H1 (cell line): ENCODE measurements at regions not wholly inside any gene's neighbourhood (a gene's known extent, or its start where the extent isn't known, plus 50 kb on each side); places are given as distances from the start of the nearest gene placed in this dataset.

Experiments used
- CTCF ChIA-PET: fragments of 300-600 bp; sonication (Branson Sonifier 250); formaldehyde crosslinking; loops from one replicate; lab custom pipeline; 2021; ENCODE audit not compliant: partially characterized antibody; lab: Charles Lee
- POLR2A ChIA-PET: fragments of 300-600 bp; sonication (Branson Sonifier 250); formaldehyde crosslinking; loops from one replicate; lab custom pipeline; 2021; ENCODE audit warnings: inconsistent platforms; ENCODE audit not compliant: partially characterized antibody; lab: Charles Lee
- DNase-seq, 2 experiments: peaks; one replicate each; pipeline versions ENCODE4 v3.0.0 to v3.0.0-alpha.2; 2010 to 2022; ENCODE audit warnings: low spot score in 2 of 2, low read depth in 1 of 2, mixed read lengths in 1 of 2
- FAIRE-seq: peaks from 2 replicates; lab custom pipeline; 2011; peaks lifted over from hg19 to GRCh38; lab: Jason Lieb, UNC
- H2AFZ ChIP-seq: 2 replicates; pipeline ENCODE4 v1.8.1; 2012; ENCODE audit warnings: low read length, inconsistent platforms
- H2AK5ac ChIP-seq: 2 replicates; pipeline ENCODE4 v1.6.1; 2013; ENCODE audit warnings: low read depth, low read length
- H2BK120ac ChIP-seq: replicated peaks from 2 replicates; pipeline ENCODE3; 2013; ENCODE audit warnings: low read depth, low read length, inconsistent platforms
- H2BK12ac ChIP-seq: 2 replicates; pipeline ENCODE4 v1.6.1; 2013; ENCODE audit warnings: low read depth, low read length
- H2BK15ac ChIP-seq: 2 replicates; pipeline ENCODE4 v1.6.1; 2013; ENCODE audit warnings: low read length
- H2BK20ac ChIP-seq: 2 replicates; pipeline ENCODE4 v1.6.1; 2013; ENCODE audit warnings: low read length
- H2BK5ac ChIP-seq: 2 replicates; pipeline ENCODE4 v1.6.1; 2013; ENCODE audit warnings: low read depth, low read length
- H3K14ac ChIP-seq: 2 replicates; pipeline ENCODE4 v1.6.1; 2013; ENCODE audit warnings: inconsistent platforms; ENCODE audit not compliant: insufficient read length
- H3K18ac ChIP-seq: 2 replicates; pipeline ENCODE4 v1.6.1; 2013; ENCODE audit warnings: low read length; ENCODE audit errors: extremely low read depth
- H3K23ac ChIP-seq: 2 replicates; pipeline ENCODE4 v1.6.1; 2013; ENCODE audit warnings: inconsistent platforms; ENCODE audit not compliant: insufficient read length
- H3K23me2 ChIP-seq: 2 replicates; pipeline ENCODE4 v1.6.1; 2013; ENCODE audit warnings: low read depth, low read length
- H3K27ac ChIP-seq: 2 replicates; pipeline ENCODE4 v1.6.1; 2011; ENCODE audit warnings: low read depth, low read length, inconsistent platforms
- H3K27me3 ChIP-seq, 4 experiments: replicated peaks in 1 of 4; 1 replicate in 1 of 4; 2 replicates in 3 of 4; pipeline versions ENCODE4 v1.6.1 to v1.8.1; 2011 to 2013; ENCODE audit warnings: low read length in 3 of 4, mild to moderate bottlenecking in 3 of 4, inconsistent platforms in 2 of 4, mixed read lengths in 2 of 4, moderate library complexity in 1 of 4; ENCODE audit not compliant: control insufficient read depth in 3 of 4, insufficient read depth in 3 of 4; ENCODE audit errors: extremely low read depth in 1 of 4
- H3K36me3 ChIP-seq, 4 experiments: 2 replicates each; pipeline versions ENCODE4 v1.6.1 to v1.8.1; 2011 to 2013; ENCODE audit warnings: mild to moderate bottlenecking in 4 of 4, low read length in 3 of 4, moderate library complexity in 2 of 4, control low read depth in 1 of 4, inconsistent platforms in 1 of 4; ENCODE audit not compliant: insufficient read depth in 4 of 4, control insufficient read depth in 2 of 4
- H3K4ac ChIP-seq: replicated peaks from 2 replicates; pipeline ENCODE3; 2013; ENCODE audit warnings: low read length, low read depth, mixed read lengths, inconsistent platforms; ENCODE audit not compliant: insufficient read length
- H3K4me1 ChIP-seq, 4 experiments: replicated peaks in 1 of 4; 1 replicate in 1 of 4; 2 replicates in 3 of 4; pipeline versions ENCODE4 v1.6.1 to v1.8.1; 2011 to 2013; ENCODE audit warnings: low read length in 3 of 4, inconsistent platforms in 2 of 4, mixed read lengths in 1 of 4; ENCODE audit not compliant: insufficient read depth in 4 of 4, control insufficient read depth in 3 of 4
- H3K4me2 ChIP-seq, 2 experiments: 2 replicates each; pipeline versions ENCODE4 v1.6.1 to v1.8.1; 2011 to 2013; ENCODE audit warnings: low read depth in 2 of 2, low read length in 2 of 2, control low read depth in 1 of 2, inconsistent platforms in 1 of 2, mild to moderate bottlenecking in 1 of 2; ENCODE audit not compliant: insufficient read depth in 1 of 2
- H3K4me3 ChIP-seq, 4 experiments: fragments of 200-600, 300-600 bp in 1 of 4; sonication (generic), shearing (Covaris generic), sonication (Bioruptor Twin) in 1 of 4; 2 replicates each; pipeline versions ENCODE4 v1.5.1 to v1.8.1; 2011 to 2016; ENCODE audit warnings: low read length in 4 of 4, low read depth in 3 of 4, control low read depth in 2 of 4, inconsistent platforms in 2 of 4, mild to moderate bottlenecking in 2 of 4, mixed read lengths in 1 of 4, moderate library complexity in 1 of 4; ENCODE audit not compliant: insufficient read depth in 2 of 4; ENCODE audit errors: extremely low read depth in 1 of 4
- H3K56ac ChIP-seq: replicated peaks from 2 replicates; pipeline ENCODE3; 2013; ENCODE audit warnings: low read depth, mild to moderate bottlenecking, mixed read lengths, low read length, inconsistent platforms; ENCODE audit not compliant: insufficient read length
- H3K79me1 ChIP-seq: 2 replicates; pipeline ENCODE4 v1.6.1; 2013; ENCODE audit warnings: low read depth, low read length, control low read depth
- H3K79me2 ChIP-seq, 2 experiments: 2 replicates each; pipeline versions ENCODE4 v1.6.1 to v1.8.1; 2012 to 2013; ENCODE audit warnings: low read length in 2 of 2, mild to moderate bottlenecking in 2 of 2, inconsistent platforms in 1 of 2; ENCODE audit not compliant: insufficient read depth in 2 of 2, control insufficient read depth in 1 of 2
- H3K9ac ChIP-seq, 4 experiments: replicated peaks in 1 of 4; 1 replicate in 1 of 4; 2 replicates in 3 of 4; pipeline versions ENCODE4 v1.6.1 to v1.8.1; 2011 to 2013; ENCODE audit warnings: low read depth in 3 of 4, low read length in 3 of 4, control low read depth in 2 of 4, mild to moderate bottlenecking in 2 of 4, moderate library complexity in 2 of 4, inconsistent platforms in 1 of 4; ENCODE audit errors: extremely low read depth in 1 of 4
- H3K9me3 ChIP-seq, 2 experiments: 2 replicates each; pipeline versions ENCODE4 v1.6.1 to v1.8.1; 2012 to 2013; ENCODE audit warnings: mild to moderate bottlenecking in 2 of 2, moderate library complexity in 2 of 2, control low read depth in 1 of 2, inconsistent platforms in 1 of 2, low read depth in 1 of 2, low read length in 1 of 2, mixed read lengths in 1 of 2; ENCODE audit not compliant: insufficient read depth in 2 of 2
- H4K20me1 ChIP-seq, 2 experiments: replicated peaks in 1 of 2; 2 replicates each; pipeline versions ENCODE3 to v1.8.1; 2011 to 2013; ENCODE audit warnings: inconsistent platforms in 2 of 2, low read length in 2 of 2, mild to moderate bottlenecking in 1 of 2; ENCODE audit not compliant: insufficient read depth in 2 of 2, control insufficient read depth in 1 of 2
- H4K5ac ChIP-seq: 2 replicates; pipeline ENCODE4 v1.6.1; 2013; ENCODE audit warnings: low read length, low read depth, mixed read lengths, inconsistent platforms; ENCODE audit not compliant: insufficient read length
- H4K8ac ChIP-seq: 2 replicates; pipeline ENCODE4 v1.8.0; 2013; ENCODE audit warnings: mild to moderate bottlenecking, moderate library complexity, low read length, inconsistent platforms; ENCODE audit not compliant: insufficient read depth; ENCODE audit errors: extremely low read depth
- H4K91ac ChIP-seq: replicated peaks from 2 replicates; pipeline ENCODE3; 2013; ENCODE audit warnings: low read length, mixed read lengths, inconsistent platforms; ENCODE audit not compliant: insufficient read length
- BCL11A ChIP-seq, 2 experiments: IDR thresholded peaks; one replicate each; pipeline ENCODE4 v1.6.1; 2011; ENCODE audit warnings: low read depth in 2 of 2, low read length in 2 of 2, mild to moderate bottlenecking in 2 of 2
- HDAC6 ChIP-seq: IDR thresholded peaks from one replicate; pipeline ENCODE4 v1.7.1; 2012; ENCODE audit warnings: low read depth, mild to moderate bottlenecking, inconsistent platforms, low read length, moderate library complexity
- RNF2 ChIP-seq: fragments of 200-900, 300-1000 bp; sonication (generic); IDR thresholded peaks from 2 replicates; pipeline ENCODE4 v1.7.1; 2016; ENCODE audit warnings: borderline replicate concordance, low read depth, mild to moderate bottlenecking, antibody characterized with exemption, low read length; ENCODE audit not compliant: poor library complexity, severe bottlenecking; ENCODE audit errors: missing control alignments
- SIX5 ChIP-seq: IDR thresholded peaks from 2 replicates; pipeline ENCODE4 v1.6.1; 2011; ENCODE audit warnings: mild to moderate bottlenecking, low read depth, low read length
- SUZ12 ChIP-seq: fragments of 200-600 bp; sonication (generic); IDR thresholded peaks from 2 replicates; pipeline ENCODE4 v1.6.1; 2012; ENCODE audit warnings: mild to moderate bottlenecking, inconsistent platforms, low read length, moderate library complexity, mixed read lengths
- TCF12 ChIP-seq: IDR thresholded peaks from 2 replicates; pipeline ENCODE4 v1.6.1; 2011; ENCODE audit warnings: low read depth, mild to moderate bottlenecking, low read length
- YY1 ChIP-seq: IDR thresholded peaks from 2 replicates; pipeline ENCODE4 v1.6.1; 2011; ENCODE audit warnings: low read depth, mild to moderate bottlenecking, low read length
- WGBS, 2 experiments: shearing (Covaris generic) in 1 of 2; methylation state at CpG; one replicate each; pipeline versions ENCODE4 v1.1.6 to v1.1.7; 2013 to 2015; ENCODE audit warnings: low lambda C conversion rate in 2 of 2, mixed read lengths in 2 of 2, inconsistent platforms in 1 of 2, low coverage in 1 of 2, missing lambda C conversion rate in 1 of 2; ENCODE audit not compliant: insufficient replicate concordance in 2 of 2, insufficient coverage in 1 of 2, insufficient read length in 1 of 2; ENCODE audit errors: extremely low coverage in 1 of 2, missing lambda C conversion rate in 1 of 2; 5-methylcytosine and 5-hydroxymethylcytosine counted together
- TF ChIP-seq, protein P1 (sequence below): IDR thresholded peaks from 2 replicates; pipeline ENCODE4 v1.6.1; 2012; ENCODE audit warnings: inconsistent platforms
- TF ChIP-seq, protein P2 (sequence below): IDR thresholded peaks from 2 replicates; pipeline ENCODE4 v1.6.1; 2011; ENCODE audit warnings: low read depth, mild to moderate bottlenecking, low read length; ENCODE audit not compliant: insufficient read depth
- TF ChIP-seq, protein P3 (sequence below): IDR thresholded peaks from 2 replicates; pipeline ENCODE4 v1.6.1; 2011; ENCODE audit warnings: low read length, improper control_type of control experiment

DNA sequence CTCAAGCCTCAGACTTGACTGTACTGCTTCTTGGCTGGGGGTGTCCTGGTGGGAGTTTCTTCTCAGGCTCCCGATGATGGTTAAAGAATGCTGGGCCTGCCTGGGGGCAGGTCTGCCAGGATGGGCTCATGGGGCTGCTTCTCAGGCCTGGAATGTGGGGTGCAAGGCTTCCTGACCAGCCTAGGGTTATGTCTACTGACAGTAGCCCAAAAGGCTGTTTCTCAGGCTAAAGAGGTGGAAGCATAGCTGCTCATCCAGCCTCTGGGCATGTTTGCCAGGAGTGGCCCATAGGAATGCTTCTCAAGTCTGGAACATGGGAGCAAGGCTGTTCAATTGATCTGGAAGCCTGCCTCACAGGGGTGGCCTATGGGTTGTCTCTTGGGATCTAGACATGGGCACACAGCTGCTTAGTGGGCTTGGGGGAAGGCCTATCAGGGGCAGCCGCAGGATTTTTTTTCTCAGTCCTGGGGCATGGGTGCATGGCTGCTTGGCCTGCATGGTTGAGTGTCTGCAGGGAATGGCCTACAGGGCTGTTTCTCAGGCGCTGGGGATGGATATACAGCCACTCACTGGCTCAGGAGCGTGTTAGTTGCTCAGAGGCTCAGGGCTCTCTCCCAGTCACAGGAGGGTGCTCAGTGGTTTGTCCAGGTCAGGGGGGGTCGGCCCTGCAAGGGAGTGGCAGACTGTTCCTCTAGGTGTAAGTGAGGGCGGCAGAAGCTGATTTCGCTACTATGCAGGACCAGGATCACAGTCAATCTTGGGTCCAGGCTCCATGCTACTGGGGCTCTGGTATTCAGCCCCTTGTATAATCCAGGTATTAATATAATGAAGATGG is 617.3 kb upstream of the REG3G start:
- H3K23ac ChIP-seq = no peak overlapping the region
- H3K9ac ChIP-seq = no peak overlapping the region
- H2AK5ac ChIP-seq = no peak overlapping the region
- H4K91ac ChIP-seq = no peak overlapping the region
- H4K20me1 ChIP-seq = no peaks in the 10 kb centered on the region
- no peak overlapping the region for H2BK5ac ChIP-seq
- H3K79me1 ChIP-seq = no peaks in the 10 kb centered on the region
- H3K4ac ChIP-seq = no peak overlapping the region
- H4K5ac ChIP-seq = no peak overlapping the region
- H3K27me3 ChIP-seq = no peaks in the 10 kb centered on the region
- no peak for DNase-seq
- no peak overlapping the region for H3K56ac ChIP-seq
- no peaks in the 10 kb centered on the region for H3K4me1 ChIP-seq
- CTCF ChIA-PET = no interaction called here
- H3K14ac ChIP-seq = no peak overlapping the region
- H3K4me3 ChIP-seq = no peak overlapping the region
- H3K36me3 ChIP-seq = no peaks in the 10 kb centered on the region
- H3K9me3 ChIP-seq = no peaks in the 10 kb centered on the region
- H2BK15ac ChIP-seq = no peak overlapping the region
- H2BK20ac ChIP-seq = no peak overlapping the region
- H3K79me2 ChIP-seq = no peaks in the 10 kb centered on the region
- H4K8ac ChIP-seq = no peak overlapping the region
- no peak overlapping the region; the same call in 1 of the 2 replicates for H2AFZ ChIP-seq
- H3K4me2 ChIP-seq = no peak overlapping the region
- H3K27ac ChIP-seq = no peak overlapping the region
- no peak overlapping the region for H2BK12ac ChIP-seq
- H3K18ac ChIP-seq = no peak overlapping the region
- no peak for FAIRE-seq
- no peak overlapping the region for H2BK120ac ChIP-seq
- H3K23me2 ChIP-seq = no peaks in the 10 kb centered on the region
- POLR2A ChIA-PET = no interaction called here
- 95% methylated on average over 7 of the region's 7 CpGs; no CpG with 5 or more reads in 1 of the 2 experiments for whole genome bisulfite sequencing, 2 experiments
- TF ChIP-seq, protein P1, sequence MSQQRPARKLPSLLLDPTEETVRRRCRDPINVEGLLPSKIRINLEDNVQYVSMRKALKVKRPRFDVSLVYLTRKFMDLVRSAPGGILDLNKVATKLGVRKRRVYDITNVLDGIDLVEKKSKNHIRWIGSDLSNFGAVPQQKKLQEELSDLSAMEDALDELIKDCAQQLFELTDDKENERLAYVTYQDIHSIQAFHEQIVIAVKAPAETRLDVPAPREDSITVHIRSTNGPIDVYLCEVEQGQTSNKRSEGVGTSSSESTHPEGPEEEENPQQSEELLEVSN = no peak
- TF ChIP-seq, protein P2, sequence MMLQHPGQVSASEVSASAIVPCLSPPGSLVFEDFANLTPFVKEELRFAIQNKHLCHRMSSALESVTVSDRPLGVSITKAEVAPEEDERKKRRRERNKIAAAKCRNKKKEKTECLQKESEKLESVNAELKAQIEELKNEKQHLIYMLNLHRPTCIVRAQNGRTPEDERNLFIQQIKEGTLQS = no peak
- TF ChIP-seq, protein P3, sequence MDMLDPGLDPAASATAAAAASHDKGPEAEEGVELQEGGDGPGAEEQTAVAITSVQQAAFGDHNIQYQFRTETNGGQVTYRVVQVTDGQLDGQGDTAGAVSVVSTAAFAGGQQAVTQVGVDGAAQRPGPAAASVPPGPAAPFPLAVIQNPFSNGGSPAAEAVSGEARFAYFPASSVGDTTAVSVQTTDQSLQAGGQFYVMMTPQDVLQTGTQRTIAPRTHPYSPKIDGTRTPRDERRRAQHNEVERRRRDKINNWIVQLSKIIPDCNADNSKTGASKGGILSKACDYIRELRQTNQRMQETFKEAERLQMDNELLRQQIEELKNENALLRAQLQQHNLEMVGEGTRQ = no peak
- TF ChIP-seq BCL11A (IDR thresholded peaks at IDR 0.05; ENCODE audit: low read depth in 2 of 2, low read length in 2 of 2) (no peak), RNF2 (no peak), TCF12 (no peak), HDAC6 (no peak), YY1 (no peak), SUZ12 (no peak), SIX5 (no peak)
